Right lobe of liver (tissue), 6 donors: ENCODE measurements at regions not wholly inside any gene's neighbourhood (a gene's known extent, or its start where the extent isn't known, plus 50 kb on each side); places are given as distances from the start of the nearest gene placed in this dataset.
"Not testable (repeated sequence)": the region's sequence is repeated elsewhere in the genome, so short reads cannot be mapped to it uniquely, and the experiment has no call there.

ENCODE experiments used
- ATAC-seq, 4 donors: fragments of 200-7000 bp; cut with Tn5 transposase; one replicate each; pipeline ENCODE4 v1.9.1; 2020; ENCODE audit warnings: mild to moderate bottlenecking in 4 of 4, moderate library complexity in 4 of 4
- DNase-seq, 3 donors: peaks; one replicate each; pipeline ENCODE4 v3.0.0-alpha.2; 2020
- H3K27ac ChIP-seq, 3 donors: fragments of 200-600 bp; one replicate each; pipeline ENCODE4 v1.8.0; 2022
- H3K27me3 ChIP-seq, 2 donors: fragments of 200-600 bp; one replicate each; pipeline ENCODE4 v1.8.0; 2022
- H3K36me3 ChIP-seq, 4 donors: fragments of 200-600 bp; sonication (generic) in 1 of 4; one replicate each; pipeline versions ENCODE4 v1.5.1 to v1.8.0; 2017 to 2022; ENCODE audit warnings: control low read depth in 1 of 4
- H3K4me1 ChIP-seq, 4 donors: fragments of 200-600 bp; sonication (generic) in 1 of 4; one replicate each; pipeline versions ENCODE4 v1.5.1 to v1.8.0; 2017 to 2022; ENCODE audit warnings: control low read depth in 1 of 4
- H3K4me3 ChIP-seq, 3 donors: fragments of 200-600 bp; one replicate each; pipeline ENCODE4 v1.8.0; 2022
- H3K9me3 ChIP-seq, 4 donors: fragments of 200-600 bp; sonication (generic) in 1 of 4; one replicate each; pipeline versions ENCODE4 v1.5.1 to v1.8.0; 2017 to 2022; ENCODE audit warnings: control low read depth in 1 of 4
- POLR2A ChIP-seq: fragments of 450-650 bp; IDR thresholded peaks from one replicate; pipeline ENCODE4 v1.6.1; 2017; ENCODE audit warnings: antibody characterized with exemption, mild to moderate bottlenecking
- WGBS: methylation state at CpG from one replicate; pipeline ENCODE4 v1.1.6; 2018; ENCODE audit warnings: low coverage, low lambda C conversion rate; ENCODE audit not compliant: insufficient coverage; ENCODE audit errors: missing lambda C conversion rate; 5-methylcytosine and 5-hydroxymethylcytosine counted together
- intact Hi-C, 2 donors: fragments of 100-400 bp; cut with DNase I; formaldehyde crosslinking; loops; one replicate each; pipeline versions ENCODE4 v1.11.2 to v1.14.1; 2022
- TF ChIP-seq, protein P1 (sequence below), 4 donors: fragments of 200-600 bp in 3 of 4; fragments of 450-650 bp in 1 of 4; IDR thresholded peaks; one replicate each; pipeline versions ENCODE4 v1.5.1 to v1.8.0; 2016 to 2022; ENCODE audit warnings: antibody characterized with exemption in 4 of 4, mild to moderate bottlenecking in 2 of 4
- donor health status: DM: no; HTN: yes; CAD: no.
- donor health status: DM: no; HTN: no; CAD: no.
- donor health status: DM: no; HTN: no; CAD: no.
- donor health status: DM: no; HTN: yes; CAD: no.
- donor health status: DM: no; HTN: yes; CAD: no.

DNA sequence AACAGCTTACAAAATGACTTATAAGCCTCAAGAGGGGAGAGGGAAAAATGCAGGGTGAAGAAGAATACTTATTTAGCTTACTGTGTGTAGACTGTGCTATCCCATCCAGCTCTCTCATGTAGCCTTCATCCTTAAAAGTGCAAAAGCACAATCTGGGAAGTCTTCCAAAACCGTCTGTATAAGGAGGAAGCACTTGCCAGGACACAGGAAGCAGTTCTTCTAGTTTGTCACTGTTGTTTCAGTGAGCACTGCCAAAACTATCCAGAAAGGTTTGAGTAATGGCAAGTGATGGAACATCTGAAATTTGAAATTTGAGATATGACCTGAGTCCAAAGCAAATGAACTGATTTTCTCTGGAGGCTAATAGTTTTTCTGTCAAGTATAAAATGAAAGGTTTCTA is 140.8 kb upstream of the ISL1 start:
- no peaks in the 10 kb centered on the region for H3K27me3 ChIP-seq
- no peak overlapping the region for H3K4me3 ChIP-seq
- no peaks in the 10 kb centered on the region for H3K36me3 ChIP-seq
- ATAC-seq (no peak), DNase-seq (no peak)
- H3K9me3 ChIP-seq, result no peaks in the 10 kb centered on the region
- no peak for TF ChIP-seq POLR2A
- TF ChIP-seq, protein P1, sequence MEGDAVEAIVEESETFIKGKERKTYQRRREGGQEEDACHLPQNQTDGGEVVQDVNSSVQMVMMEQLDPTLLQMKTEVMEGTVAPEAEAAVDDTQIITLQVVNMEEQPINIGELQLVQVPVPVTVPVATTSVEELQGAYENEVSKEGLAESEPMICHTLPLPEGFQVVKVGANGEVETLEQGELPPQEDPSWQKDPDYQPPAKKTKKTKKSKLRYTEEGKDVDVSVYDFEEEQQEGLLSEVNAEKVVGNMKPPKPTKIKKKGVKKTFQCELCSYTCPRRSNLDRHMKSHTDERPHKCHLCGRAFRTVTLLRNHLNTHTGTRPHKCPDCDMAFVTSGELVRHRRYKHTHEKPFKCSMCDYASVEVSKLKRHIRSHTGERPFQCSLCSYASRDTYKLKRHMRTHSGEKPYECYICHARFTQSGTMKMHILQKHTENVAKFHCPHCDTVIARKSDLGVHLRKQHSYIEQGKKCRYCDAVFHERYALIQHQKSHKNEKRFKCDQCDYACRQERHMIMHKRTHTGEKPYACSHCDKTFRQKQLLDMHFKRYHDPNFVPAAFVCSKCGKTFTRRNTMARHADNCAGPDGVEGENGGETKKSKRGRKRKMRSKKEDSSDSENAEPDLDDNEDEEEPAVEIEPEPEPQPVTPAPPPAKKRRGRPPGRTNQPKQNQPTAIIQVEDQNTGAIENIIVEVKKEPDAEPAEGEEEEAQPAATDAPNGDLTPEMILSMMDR (IDR thresholded peaks at IDR 0.05), result no peak
- H3K4me1 ChIP-seq, result no peaks in the 10 kb centered on the region
- no peak overlapping the region for H3K27ac ChIP-seq
- WGBS, result 0% methylated on average over 1 of the region's 1 CpG
- intact Hi-C loops, result no loop called here

DNA sequence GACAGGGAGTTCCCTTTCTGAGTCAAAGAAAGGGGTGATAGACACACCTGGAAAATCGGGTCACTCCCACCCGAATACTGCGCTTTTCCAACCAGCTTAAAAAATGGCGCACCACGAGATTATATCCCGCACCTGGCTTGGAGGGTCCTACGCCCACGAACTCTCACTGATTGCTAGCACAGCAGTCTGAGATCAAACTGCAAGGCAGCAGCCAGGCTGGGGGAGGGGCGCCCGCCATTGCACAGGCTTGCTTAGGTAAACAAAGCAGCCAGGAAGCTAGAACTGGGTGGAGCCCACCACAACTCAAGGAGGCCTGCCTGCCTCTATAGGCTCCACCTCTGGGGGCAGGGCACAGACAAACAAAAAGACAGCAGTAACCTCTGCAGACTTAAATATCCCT is 132.3 kb upstream of the ISL1 start:
- ATAC-seq, H3K36me3 ChIP-seq, H3K27me3 ChIP-seq, intact Hi-C loops, DNase-seq, H3K27ac ChIP-seq, H3K4me3 ChIP-seq, H3K9me3 ChIP-seq, H3K4me1 ChIP-seq: not testable (repeated sequence)
- WGBS, result 100% methylated on average over 4 of the region's 10 CpGs

DNA sequence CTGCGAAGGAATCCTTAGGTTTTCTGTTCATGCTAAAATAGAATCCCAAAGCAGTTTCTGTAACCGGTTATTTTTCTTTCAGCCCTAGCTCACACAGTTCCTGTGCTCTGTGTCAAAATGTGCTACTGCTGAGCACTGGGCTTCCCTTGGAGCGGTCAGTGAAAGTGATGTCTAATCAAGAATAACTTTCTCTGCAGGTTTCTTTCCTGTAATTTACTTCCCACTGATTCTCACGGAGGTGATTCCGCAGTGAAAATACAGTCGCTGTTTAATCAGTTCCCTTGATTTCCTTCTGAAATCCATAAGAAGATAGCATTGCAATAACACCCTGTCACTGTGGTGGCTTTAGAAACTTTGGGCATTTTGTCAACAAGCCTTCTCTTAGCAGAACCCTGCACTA is 112.0 kb upstream of the ISL1 start:
- no peak for DNase-seq
- no peak for ATAC-seq
- intact Hi-C loops, result no loop called here
- H3K36me3 ChIP-seq, result no peaks in the 10 kb centered on the region
- 56% methylated on average over 6 of the region's 6 CpGs for WGBS
- no peak overlapping the region for H3K27ac ChIP-seq
- no peaks in the 10 kb centered on the region for H3K9me3 ChIP-seq
- H3K27me3 ChIP-seq, result peaks cover 0 to 6% of the 10 kb centered on the region in 2 donors
- TF ChIP-seq, protein P1 (IDR thresholded peaks at IDR 0.05), result no peak
- no peak for TF ChIP-seq POLR2A
- H3K4me3 ChIP-seq, result no peak overlapping the region
- no peaks in the 10 kb centered on the region for H3K4me1 ChIP-seq

DNA sequence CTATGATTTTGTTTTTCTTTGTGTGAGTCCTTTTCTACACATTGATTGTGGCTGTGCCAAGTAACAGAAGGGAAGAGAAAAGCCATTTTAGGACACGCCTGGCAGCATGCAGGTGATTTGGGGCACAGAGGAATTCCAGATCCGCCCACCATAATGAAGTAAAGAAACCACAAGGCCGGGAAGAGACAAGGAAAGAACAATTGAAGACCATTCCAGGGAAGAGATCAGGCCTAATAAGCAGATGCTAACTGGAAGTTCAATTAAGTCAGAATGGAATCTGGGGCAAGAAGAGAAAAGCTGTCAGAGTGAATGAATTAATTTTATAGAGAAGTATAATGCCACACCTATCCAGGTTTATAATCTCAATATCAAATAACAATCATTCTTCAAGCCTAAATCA is 110.2 kb upstream of the ISL1 start:
- Histone ChIP-seq H3K27ac (no peak overlapping the region), H3K4me3 (no peak overlapping the region), H3K4me1 (no peaks in the 10 kb centered on the region), H3K9me3 (no peaks in the 10 kb centered on the region), H3K36me3 (no peaks in the 10 kb centered on the region), H3K27me3 (no peaks in the 10 kb centered on the region)
- TF ChIP-seq, protein P1 (IDR thresholded peaks at IDR 0.05), result no peak
- TF ChIP-seq POLR2A, result no peak
- ATAC-seq (no peak), DNase-seq (no peak)
- intact Hi-C loops, result no loop called here
- 29% methylated on average over 3 of the region's 3 CpGs for WGBS

DNA sequence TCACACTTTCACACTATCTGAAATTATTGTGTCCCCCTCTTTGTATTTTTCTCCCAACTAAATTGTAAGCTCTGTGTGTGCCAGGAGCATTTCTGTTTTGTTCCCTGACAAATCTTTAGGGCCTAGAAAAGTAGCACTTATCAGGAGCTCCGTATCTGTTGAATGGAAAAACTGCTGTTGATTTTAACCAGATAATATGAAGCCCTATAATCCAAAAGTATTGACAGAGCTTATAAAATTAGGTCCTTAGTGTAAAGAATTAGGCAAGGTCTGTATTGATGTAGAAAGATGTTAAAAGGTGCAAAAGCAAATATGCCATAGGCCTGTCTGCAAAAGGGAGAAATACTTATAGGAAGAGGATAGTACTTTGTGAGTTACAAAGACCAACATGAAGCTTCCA is 109.4 kb upstream of the ISL1 start:
- intact Hi-C loops, result no loop called here
- Histone ChIP-seq H3K27me3 (no peaks in the 10 kb centered on the region), H3K4me1 (no peaks in the 10 kb centered on the region), H3K36me3 (no peaks in the 10 kb centered on the region), H3K4me3 (no peak overlapping the region), H3K9me3 (no peaks in the 10 kb centered on the region), H3K27ac (no peak overlapping the region)
- ATAC-seq (no peak), DNase-seq (no peak)
- no peak for TF ChIP-seq POLR2A
- TF ChIP-seq, protein P1 (IDR thresholded peaks at IDR 0.05), result no peak
- WGBS, result 44% methylated on average over 1 of the region's 1 CpG
